ENCODE measurements at regions not wholly inside any gene's neighbourhood (a gene's known extent, or its start where the extent isn't known, plus 50 kb on each side); places are given as distances from the start of the nearest gene placed in this dataset.
"Not testable (repeated sequence)": the region's sequence is repeated elsewhere in the genome, so short reads cannot be mapped to it uniquely, and the experiment has no call there.

- no peak for DNase-seq (ENCODE audit: low spot score)
These were observed 1567.9 kb upstream of the PRR20A start for GRCh38 chr13:55572862-55573261.

GRCh38 chr13:55573565-55573964, 1567.2 kb upstream of the PRR20A start:
- DNase-seq (ENCODE audit: low spot score), result no peak

DNA sequence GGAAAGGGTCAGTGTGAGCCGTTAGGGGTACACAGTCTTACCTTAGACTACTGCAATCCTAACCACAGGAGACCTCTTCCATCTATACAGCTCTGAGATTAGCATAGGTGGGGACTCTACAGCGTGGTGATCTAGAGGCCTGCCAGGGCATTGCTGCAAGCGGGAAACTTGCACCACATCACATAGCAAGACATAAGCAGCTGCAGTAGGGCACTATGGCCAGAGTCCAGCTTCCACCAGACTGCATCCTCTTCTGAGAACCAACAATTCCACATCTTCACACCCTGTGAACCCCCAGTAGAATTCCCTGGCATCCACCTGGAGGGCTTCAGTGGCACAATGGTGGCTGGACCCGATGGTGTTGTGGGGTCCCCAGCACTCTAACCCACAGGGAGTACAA, 1564.3 kb upstream of the PRR20A start:
- no peak for DNase-seq (ENCODE audit: low spot score)

- DNase-seq (ENCODE audit: low spot score), result no peak
These were observed 1563.5 kb upstream of the PRR20A start for GRCh38 chr13:55577082-55577846.

GRCh38 chr13:55577847-55578210, 1562.9 kb upstream of the PRR20A start:
- no peak for DNase-seq (ENCODE audit: low spot score)

- not testable (repeated sequence) for DNase-seq (ENCODE audit: low spot score)
These were observed 1558.4 kb upstream of the PRR20A start for GRCh38 chr13:55582294-55582693.

DNA sequence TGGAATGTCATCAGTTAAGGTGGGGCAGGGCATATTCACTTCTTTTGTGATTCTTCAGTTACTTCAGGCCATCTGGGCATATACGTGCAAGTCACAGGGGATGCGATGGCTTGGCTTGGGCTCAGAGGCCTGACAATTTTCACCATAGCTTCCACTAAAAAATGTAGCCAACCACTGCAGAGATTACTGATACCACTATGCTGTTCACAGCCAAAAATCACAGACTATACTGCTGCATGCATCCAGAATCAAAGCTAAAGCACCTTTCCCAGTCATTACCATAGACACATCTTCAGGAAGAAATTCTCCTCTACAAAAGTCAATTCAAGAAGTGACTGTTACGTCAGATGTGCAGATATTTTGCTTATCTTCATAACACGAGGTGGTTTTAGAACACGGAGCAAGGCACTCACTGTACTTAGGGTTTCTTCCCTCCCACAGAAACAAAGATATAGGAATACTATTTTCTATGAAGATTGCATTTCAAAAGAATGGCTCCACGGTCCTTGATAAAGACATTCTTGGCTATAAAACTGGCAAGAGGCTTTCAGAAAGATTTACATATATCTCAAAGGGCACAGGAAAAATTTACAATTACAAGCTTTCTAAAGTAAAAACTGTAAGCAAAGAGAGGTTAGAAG, 1556.6 kb upstream of the PRR20A start:
- no peak for DNase-seq (ENCODE audit: low spot score)

- no peak for DNase-seq (ENCODE audit: low spot score)
These were observed 1537.9 kb upstream of the PRR20A start for GRCh38 chr13:55602784-55603183.

GRCh38 chr13:55606045-55606665, 1534.6 kb upstream of the PRR20A start:
- DNase-seq (ENCODE audit: low spot score), result no peak

DNA sequence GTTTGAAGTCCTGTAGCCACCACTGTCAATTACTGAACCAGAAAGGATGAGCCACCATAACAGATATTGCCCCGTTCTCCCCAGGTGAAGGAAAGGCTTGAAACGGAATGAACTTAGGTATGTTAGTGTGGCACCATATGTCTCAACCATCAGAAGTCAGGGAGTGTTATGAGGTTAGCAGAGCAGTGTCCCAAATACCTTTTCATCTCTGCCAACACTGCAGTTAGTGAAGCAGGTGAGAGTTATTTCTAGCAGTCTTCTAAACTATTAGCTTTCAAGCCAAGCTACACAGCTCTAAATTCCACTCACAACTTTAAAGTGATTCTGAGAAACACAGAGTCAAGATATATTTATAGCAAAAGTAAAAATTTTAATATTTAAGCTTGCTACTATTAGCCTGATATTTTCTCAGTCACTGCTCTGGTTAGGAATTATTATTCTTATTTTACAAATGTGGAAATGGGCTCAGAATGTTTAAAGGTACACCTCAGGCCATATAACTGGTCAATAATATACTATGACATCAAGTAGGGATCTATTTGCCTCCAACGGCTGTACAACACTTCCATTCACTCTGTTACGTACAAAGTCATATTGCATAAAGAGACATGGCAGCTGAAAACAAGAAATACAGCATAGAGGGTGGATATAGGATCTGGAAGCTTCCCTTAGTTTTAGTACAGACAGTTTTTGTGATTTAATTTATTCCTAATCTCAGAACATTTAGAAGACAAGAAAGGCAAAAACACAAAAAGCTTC, 1527.1 kb upstream of the PRR20A start:
- DNase-seq (ENCODE audit: low spot score), result no peak

DNA sequence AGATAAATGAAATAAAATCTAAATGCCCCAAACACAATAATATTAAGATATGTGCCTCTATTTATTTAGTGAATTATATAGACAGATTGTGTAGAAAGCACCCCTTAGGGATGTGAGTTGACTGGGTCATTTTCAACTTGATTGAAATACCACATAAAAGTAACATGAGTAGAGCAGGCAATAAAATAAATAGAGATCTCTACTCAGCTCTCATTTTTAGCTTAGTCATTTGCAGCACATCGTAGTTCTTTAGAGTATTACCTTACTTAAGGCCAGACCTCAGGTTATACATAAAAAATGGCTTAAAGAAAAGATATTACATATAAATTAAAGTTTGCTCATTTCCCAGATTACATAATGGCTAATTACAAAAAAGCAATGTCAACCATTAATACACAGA, 1525.6 kb upstream of the PRR20A start:
- no peak for DNase-seq (ENCODE audit: low spot score)

DNA sequence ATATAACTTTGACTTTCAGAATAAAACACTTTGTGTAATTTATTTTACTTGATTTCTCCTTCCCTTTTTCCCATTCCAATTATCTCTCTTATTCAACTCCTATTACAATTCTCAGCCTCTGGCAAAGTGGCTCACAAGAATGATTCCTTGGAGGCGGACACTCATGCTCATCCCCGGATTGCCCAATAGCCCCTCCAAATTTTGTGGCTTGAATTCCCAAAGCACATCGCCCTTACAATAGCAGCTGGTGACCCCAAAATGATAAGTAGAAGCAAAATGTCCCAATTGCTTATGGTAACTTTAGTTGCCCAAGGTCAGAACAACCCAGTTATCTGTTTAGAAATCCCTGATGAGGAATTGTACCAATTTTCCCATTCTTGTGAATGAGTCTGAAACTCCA, 1523.5 kb upstream of the PRR20A start:
- DNase-seq (ENCODE audit: low spot score), result no peak

DNA sequence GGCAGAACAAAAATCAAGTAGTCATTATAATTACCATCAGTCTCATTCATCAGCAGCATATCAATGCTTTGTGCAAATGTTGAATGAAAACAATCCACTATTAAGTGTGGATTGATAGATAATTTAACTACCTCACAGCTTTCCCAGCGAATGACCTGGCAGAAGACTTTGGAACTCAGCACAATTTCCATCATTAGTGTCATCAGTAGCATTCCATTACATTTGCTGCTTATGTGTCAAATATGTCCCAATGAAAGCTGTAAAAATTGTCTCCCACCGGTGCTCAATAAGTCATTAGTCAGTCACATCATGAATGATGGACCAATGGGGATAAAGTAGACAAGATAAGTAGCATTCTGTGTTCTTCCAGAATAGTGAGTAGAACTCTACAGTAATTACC, 1513.5 kb upstream of the PRR20A start:
- DNase-seq (ENCODE audit: low spot score), result no peak

DNA sequence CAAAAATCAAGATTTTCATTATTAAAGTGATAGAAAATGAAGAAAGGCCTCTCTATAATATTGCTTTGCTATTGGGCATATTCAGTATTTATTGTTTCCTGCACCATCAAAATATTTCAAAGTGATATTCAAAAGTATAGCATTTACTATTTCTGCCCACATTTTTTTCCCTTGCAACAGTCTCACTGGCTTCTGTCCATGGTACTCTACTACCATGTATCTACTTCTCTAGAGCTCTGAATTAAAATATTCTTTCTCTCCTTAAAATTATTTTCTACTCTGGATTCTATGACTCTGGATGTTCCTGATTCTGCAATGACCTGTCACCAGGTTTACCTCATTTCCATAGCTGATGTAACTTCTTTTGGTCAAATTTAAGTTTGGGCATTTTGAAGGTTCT, 1508.3 kb upstream of the PRR20A start:
- no peak for DNase-seq (ENCODE audit: low spot score)

DNA sequence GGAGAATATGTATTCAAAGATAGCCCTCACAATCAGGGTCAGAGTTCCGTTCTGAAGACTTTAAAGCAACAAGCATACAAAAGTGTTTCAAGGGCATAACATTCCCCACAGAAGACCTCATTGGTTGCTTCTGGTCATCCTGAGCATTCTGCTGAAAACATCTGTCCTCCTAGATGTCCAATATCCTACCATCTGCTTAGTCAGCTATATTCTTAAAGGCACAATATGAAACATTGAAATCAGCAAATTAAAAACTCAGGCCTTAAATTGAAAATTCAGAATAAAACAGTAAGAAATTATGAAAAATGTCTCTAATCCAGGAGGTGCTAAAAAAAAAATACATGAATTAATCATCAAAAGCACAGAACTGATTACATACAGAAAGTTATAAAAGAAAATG, 1491.2 kb upstream of the PRR20A start:
- DNase-seq (ENCODE audit: low spot score), result no peak

- no peak for DNase-seq (ENCODE audit: low spot score)
These were observed 1488.1 kb upstream of the PRR20A start for GRCh38 chr13:55652657-55653056.

DNA sequence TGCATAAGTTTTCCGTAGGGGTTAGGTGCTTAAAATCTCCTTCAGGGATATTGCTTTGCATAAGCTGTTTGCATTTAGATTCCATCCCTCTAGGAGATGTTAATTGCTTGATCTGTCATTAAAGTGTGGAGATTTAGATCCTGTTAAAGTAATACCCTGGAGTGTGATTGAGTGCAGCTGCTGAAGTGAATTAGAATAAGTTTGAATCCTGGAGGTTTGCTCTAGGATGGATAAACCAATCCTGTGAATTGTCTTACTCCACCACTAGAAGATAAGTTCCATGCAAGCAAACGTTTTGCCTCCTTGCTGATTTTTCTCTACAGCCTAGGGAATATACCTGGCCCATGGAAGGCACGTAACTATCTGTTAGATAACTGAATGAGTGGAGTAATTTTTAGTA, 1487.2 kb upstream of the PRR20A start:
- no peak for DNase-seq (ENCODE audit: low spot score)

DNA sequence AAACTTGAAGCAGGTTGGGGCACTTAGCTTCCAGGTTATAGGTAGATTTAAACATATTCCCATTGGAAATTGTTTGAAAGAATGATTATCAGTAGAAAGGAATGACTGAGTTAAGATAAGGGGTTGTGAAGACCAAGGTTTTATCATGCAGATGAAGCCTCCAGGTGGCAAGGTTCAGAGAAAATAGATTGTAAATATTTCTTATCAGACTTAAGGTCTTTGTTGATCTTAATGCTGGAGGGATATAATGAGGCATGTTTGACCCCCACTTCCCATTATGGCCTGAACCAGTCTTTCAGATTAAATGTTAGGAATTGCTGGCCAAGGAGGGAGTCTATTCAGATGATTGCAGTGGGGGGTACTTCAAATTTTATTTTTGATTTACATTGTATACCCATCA, 1486.5 kb upstream of the PRR20A start:
- no peak for DNase-seq (ENCODE audit: low spot score)

GRCh38 chr13:55660264-55660663, 1480.5 kb upstream of the PRR20A start:
- not testable (repeated sequence) for DNase-seq (ENCODE audit: low spot score)

GRCh38 chr13:55660851-55661250, 1479.9 kb upstream of the PRR20A start:
- no peak for DNase-seq (ENCODE audit: low spot score)

DNA sequence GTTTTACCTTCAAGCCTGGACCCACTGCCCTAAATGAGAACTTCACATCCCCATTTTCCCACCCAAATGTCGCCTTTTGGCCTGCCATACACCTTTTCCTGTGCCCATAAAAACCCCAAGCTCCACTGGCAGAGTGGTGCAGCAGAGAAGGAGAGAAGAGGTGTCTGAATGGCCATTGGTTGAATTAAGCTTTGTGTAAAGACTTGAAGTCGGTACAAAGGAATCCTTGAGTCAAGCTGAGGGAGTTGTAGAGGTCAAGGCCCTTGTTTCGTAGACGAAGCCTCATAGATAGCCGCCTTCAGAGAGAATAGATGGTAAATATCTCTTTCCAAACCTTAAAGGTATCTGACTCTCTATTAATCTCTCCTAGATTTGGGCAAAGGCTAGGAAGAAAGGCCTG, 1479.2 kb upstream of the PRR20A start:
- DNase-seq (ENCODE audit: low spot score), result no peak

DNA sequence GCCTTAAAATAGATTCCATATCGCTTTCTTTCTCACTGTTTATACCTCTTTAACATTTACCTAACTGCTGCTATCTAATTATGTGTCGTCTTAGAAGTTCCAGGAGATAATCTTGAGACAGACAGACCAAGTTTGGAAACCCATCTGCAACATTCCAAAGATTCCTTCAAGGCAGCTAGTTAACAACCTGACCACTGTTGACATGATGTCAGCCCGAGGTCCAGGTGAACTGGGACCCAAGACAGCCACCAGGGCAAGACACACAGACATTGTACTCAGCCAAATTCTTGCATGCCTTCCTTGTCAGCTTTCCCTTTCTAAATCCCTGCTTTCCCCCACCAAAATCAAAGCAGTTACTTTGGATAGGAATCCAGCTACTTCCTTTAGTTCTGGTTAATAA, 1476.5 kb upstream of the PRR20A start:
- DNase-seq (ENCODE audit: low spot score), result no peak

DNA sequence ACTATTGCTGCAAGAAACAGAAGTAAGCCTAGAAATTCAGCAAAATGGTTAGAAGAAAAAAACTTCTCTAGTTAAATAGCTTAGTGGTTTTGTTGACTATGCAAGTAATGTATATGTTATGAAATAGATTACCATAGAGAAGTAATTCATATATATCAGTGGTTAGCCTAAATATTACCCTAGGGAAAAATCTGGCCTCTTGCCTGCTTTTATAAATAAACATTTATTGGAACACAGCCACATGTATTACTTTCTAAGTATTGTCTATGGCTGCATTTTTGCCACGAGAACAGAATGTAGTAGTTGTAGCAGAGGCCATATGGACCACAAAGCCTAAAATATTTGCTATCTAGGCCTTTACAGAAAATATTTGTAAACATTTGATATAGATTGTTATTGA, 1471.7 kb upstream of the PRR20A start:
- DNase-seq (ENCODE audit: low spot score), result no peak

Data from globus pallidus (tissue), 1 donor.